ENCODE measurements at regions not wholly inside any gene's neighbourhood (a gene's known extent, or its start where the extent isn't known, plus 50 kb on each side); places are given as distances from the start of the nearest gene placed in this dataset.

DNA sequence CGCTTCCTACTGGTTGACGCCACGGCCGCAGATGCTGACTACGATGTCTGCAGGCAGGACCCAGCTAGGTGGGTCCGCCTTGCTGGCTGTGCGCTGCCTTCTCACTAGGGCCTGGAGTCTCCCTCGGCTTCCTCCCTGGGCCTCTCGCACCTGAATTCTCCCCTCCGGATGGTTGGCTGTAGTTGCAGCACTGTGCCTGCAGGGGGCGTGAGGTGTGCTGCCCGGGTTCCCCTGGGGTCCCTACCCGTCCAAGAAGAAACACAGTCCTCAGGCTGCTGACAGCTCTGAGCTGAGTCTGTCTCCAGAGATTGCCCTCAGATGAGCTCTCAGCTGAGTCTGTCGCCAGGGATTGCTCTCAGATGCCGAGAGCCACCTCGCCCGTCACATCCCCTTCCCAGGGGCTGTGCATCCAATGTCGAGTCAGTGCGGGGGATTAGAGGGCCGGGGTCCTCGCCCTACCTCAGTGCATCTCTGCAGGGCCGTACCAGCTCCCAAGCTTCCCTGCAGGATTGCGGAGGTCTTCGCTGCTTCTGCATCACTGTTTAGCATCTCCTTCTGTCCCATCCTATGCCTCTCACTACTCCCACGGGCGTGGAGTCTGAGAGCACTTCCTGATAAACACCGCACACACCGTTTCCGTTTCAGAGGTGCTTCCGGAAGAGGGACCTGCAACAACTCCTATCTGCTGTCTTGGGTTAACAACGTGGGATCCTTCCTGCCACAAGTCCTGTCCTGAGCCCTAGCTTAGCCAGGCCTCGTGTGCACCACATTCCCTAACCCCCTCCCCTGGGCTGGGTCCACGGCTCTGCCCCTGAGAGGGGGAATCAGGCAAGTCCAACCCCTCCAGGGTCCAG is 196.9 kb downstream of the CSNK2A3 start:
- no peak for TF ChIP-seq GATA2 (IDR thresholded peaks at IDR 0.05; ENCODE audit: low read depth, low read length)
- TF ChIP-seq GATA3 (IDR thresholded peaks at IDR 0.05; ENCODE audit: low read depth, low read length): no peak

All from SH-SY5Y (cell line).